Trophoblast cell (in vitro differentiated cells and primary cell): ENCODE measurements at regions not wholly inside any gene's neighbourhood (a gene's known extent, or its start where the extent isn't known, plus 50 kb on each side); places are given as distances from the start of the nearest gene placed in this dataset.

Experiments
- DNase-seq, 2 donors: peaks; one replicate each; pipeline ENCODE4 v3.0.0-alpha.2; 2016
- H2AFZ ChIP-seq: 2 replicates; pipeline ENCODE4 v1.6.1; 2013; ENCODE audit warnings: low read length, moderate library complexity, mild to moderate bottlenecking; ENCODE audit not compliant: insufficient read depth, poor library complexity
- H2AK5ac ChIP-seq: 2 replicates; pipeline ENCODE4 v1.6.1; 2013; ENCODE audit warnings: mild to moderate bottlenecking, low read length
- H2BK120ac ChIP-seq: 2 replicates; pipeline ENCODE4 v1.6.1; 2013; ENCODE audit warnings: low read length, mild to moderate bottlenecking, moderate library complexity; ENCODE audit not compliant: insufficient read depth, poor library complexity
- H2BK12ac ChIP-seq: 2 replicates; pipeline ENCODE4 v1.6.1; 2013; ENCODE audit warnings: mild to moderate bottlenecking, low read length, moderate library complexity
- H2BK5ac ChIP-seq: 2 replicates; pipeline ENCODE4 v1.6.1; 2013; ENCODE audit warnings: low read length, low read depth, moderate library complexity, mild to moderate bottlenecking; ENCODE audit not compliant: poor library complexity
- H3K14ac ChIP-seq: 2 replicates; pipeline ENCODE4 v1.6.1; 2013; ENCODE audit warnings: mild to moderate bottlenecking, low read length
- H3K18ac ChIP-seq: 2 replicates; pipeline ENCODE4 v1.6.1; 2013; ENCODE audit warnings: mild to moderate bottlenecking, low read length
- H3K23ac ChIP-seq: 2 replicates; pipeline ENCODE4 v1.6.1; 2013; ENCODE audit warnings: low read length
- H3K27ac ChIP-seq: 2 replicates; pipeline ENCODE4 v1.5.1; 2013; ENCODE audit warnings: low read depth, mild to moderate bottlenecking, inconsistent platforms, low read length, moderate library complexity
- H3K27me3 ChIP-seq: 2 replicates; pipeline ENCODE4 v1.6.1; 2013; ENCODE audit warnings: inconsistent platforms, mild to moderate bottlenecking, low read length, moderate library complexity; ENCODE audit not compliant: insufficient read depth
- H3K36me3 ChIP-seq, 2 experiments: 1 replicate in 1 of 2; 2 replicates in 1 of 2; pipeline ENCODE4 v1.6.1; 2013; ENCODE audit warnings: low read length in 2 of 2, mild to moderate bottlenecking in 2 of 2, moderate library complexity in 1 of 2; ENCODE audit not compliant: insufficient read depth in 2 of 2, control insufficient read depth in 1 of 2
- H3K4ac ChIP-seq: 2 replicates; pipeline ENCODE4 v1.6.1; 2013; ENCODE audit warnings: low read depth, mild to moderate bottlenecking, low read length, moderate library complexity
- H3K4me1 ChIP-seq, 2 experiments: 1 replicate in 1 of 2; 2 replicates in 1 of 2; pipeline ENCODE4 v1.6.1; 2013; ENCODE audit warnings: low read length in 2 of 2, mild to moderate bottlenecking in 2 of 2, moderate library complexity in 1 of 2; ENCODE audit not compliant: insufficient read depth in 2 of 2, control insufficient read depth in 1 of 2
- H3K4me2 ChIP-seq: 2 replicates; pipeline ENCODE4 v1.6.1; 2013; ENCODE audit warnings: inconsistent platforms, mild to moderate bottlenecking, low read length, moderate library complexity
- H3K4me3 ChIP-seq: 2 replicates; pipeline ENCODE4 v1.5.1; 2013; ENCODE audit warnings: mild to moderate bottlenecking, low read depth, low read length, inconsistent platforms
- H3K79me1 ChIP-seq: one replicate; pipeline ENCODE4 v1.6.1; 2013; ENCODE audit warnings: low read length
- H3K79me2 ChIP-seq: 2 replicates; pipeline ENCODE4 v1.6.1; 2013; ENCODE audit warnings: low read length, mild to moderate bottlenecking; ENCODE audit not compliant: control insufficient read depth, insufficient read depth, poor library complexity
- H3K9ac ChIP-seq: 2 replicates; pipeline ENCODE4 v1.6.1; 2013; ENCODE audit warnings: mild to moderate bottlenecking, low read length
- H3K9me3 ChIP-seq: 2 replicates; pipeline ENCODE4 v1.6.1; 2013; ENCODE audit warnings: low read depth, mild to moderate bottlenecking, control low read depth, inconsistent platforms, low read length; ENCODE audit not compliant: insufficient read depth
- H4K12ac ChIP-seq: 2 replicates; pipeline ENCODE4 v1.6.1; 2013; ENCODE audit warnings: low read depth, mild to moderate bottlenecking, low read length, moderate library complexity
- H4K8ac ChIP-seq: 2 replicates; pipeline ENCODE4 v1.6.1; 2013; ENCODE audit warnings: low read depth, mild to moderate bottlenecking, low read length, moderate library complexity
- H4K91ac ChIP-seq: one replicate; pipeline ENCODE4 v1.6.1; 2013; ENCODE audit warnings: low read depth, mild to moderate bottlenecking, low read length, moderate library complexity
- WGBS: extraction: QIAGEN DNeasy Blood & Tissue Kit; methylation state at CpG from one replicate; pipeline ENCODE4 v1.1.7; 2013; ENCODE audit warnings: missing lambda C conversion rate; ENCODE audit not compliant: insufficient read length, insufficient coverage; ENCODE audit errors: extremely low coverage; 5-methylcytosine and 5-hydroxymethylcytosine counted together

DNA sequence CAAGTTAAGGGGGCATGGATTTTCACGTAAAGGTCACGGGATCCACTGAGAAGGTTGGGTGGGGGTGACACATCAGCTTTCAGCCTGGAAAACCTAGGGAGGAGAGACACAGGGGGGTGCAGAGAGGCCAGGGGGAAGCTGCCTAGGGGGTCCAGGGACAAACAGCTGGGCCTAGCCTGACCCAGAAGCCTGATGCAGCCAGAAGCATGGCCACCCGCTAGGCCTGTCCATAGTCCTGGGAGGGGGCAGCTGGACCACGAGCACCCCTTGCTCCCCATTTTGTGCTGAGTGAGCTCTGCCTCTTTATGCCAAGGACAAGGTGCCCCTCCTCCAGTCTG is 322.7 kb upstream of the RTL1 start:
- no CpG with 5 or more reads among the region's 4 CpGs for WGBS
- Histone ChIP-seq H3K23ac (no peak overlapping the region), H3K79me1 (no peaks in the 10 kb centered on the region), H3K4me3 (no peak overlapping the region), H3K79me2 (no peaks in the 10 kb centered on the region), H2AK5ac (no peak overlapping the region), H4K91ac (no peak overlapping the region), H3K36me3 (no peaks in the 10 kb centered on the region), H3K14ac (no peak overlapping the region), H3K27me3 (no peaks in the 10 kb centered on the region), H3K9me3 (no peaks in the 10 kb centered on the region), H3K4me1 (peaks cover 0 to 1% of the 10 kb centered on the region in 2 experiments), H4K8ac (no peak overlapping the region), H2AFZ (no peak overlapping the region), H2BK5ac (no peak overlapping the region), H3K4ac (no peak overlapping the region), H3K18ac (no peak overlapping the region), H4K12ac (no peak overlapping the region), H3K9ac (no peak overlapping the region), H2BK12ac (no peak overlapping the region), H3K27ac (no peak overlapping the region), H3K4me2 (no peak overlapping the region), H2BK120ac (no peak overlapping the region)
- no peak for DNase-seq

DNA sequence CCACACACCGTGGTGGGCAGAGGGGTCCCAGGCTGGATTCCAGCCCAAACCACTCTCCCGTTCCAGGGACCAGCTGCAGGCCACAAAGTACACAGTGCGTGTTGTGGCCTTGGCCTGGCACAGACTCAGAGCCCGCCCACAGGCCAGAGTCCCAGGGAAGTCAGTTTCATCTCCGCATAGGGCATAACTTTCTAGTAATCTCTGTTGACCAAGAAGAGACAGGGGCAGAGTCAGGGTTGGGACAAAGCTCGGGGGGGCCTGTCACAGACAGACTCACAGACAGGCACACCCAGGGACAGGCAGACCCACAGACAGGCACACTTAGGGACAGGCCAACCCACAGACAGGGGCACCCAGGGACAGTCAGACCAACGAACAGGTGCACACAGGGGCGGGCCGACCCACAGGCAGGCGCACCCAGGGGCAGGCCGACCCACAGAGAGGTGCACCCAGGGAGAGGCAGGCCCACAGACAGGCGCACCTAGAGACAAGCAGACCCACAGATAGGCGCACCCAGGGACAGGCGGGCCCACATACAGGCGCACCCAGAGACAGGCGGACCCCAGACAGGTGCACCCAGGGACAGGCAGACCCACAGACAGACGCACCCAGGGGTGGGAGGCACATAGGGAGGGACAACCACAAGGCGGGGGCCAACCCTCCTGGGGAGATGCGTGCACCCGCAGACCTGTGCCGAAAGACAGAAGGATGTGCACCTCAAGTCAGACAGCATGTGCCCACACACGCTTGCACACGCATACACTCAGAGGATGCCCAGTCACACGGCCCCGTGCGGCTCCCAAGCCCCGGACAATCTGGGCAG is 323.3 kb upstream of the RTL1 start:
- Histone ChIP-seq H4K8ac (no peak overlapping the region), H2AFZ (no peak overlapping the region), H3K4me3 (no peak overlapping the region), H3K4me1 (peaks cover 0 to 1% of the 10 kb centered on the region in 2 experiments), H3K79me2 (no peaks in the 10 kb centered on the region), H3K9me3 (no peaks in the 10 kb centered on the region), H3K18ac (no peak overlapping the region), H2BK120ac (no peak overlapping the region), H3K4me2 (no peak overlapping the region), H3K14ac (no peak overlapping the region), H2BK12ac (no peak overlapping the region), H3K27ac (no peak overlapping the region), H3K9ac (no peak overlapping the region), H3K23ac (no peak overlapping the region), H2BK5ac (no peak overlapping the region), H2AK5ac (no peak overlapping the region), H3K4ac (no peak overlapping the region), H3K79me1 (no peaks in the 10 kb centered on the region), H4K12ac (no peak overlapping the region), H3K36me3 (no peaks in the 10 kb centered on the region), H3K27me3 (no peaks in the 10 kb centered on the region), H4K91ac (no peak overlapping the region)
- no CpG with 5 or more reads among the region's 27 CpGs for WGBS
- no peak for DNase-seq

GRCh38 chr14:101227611-101228594 is 324.4 kb upstream of the RTL1 start:
- H2BK12ac ChIP-seq: no peak overlapping the region
- H2AK5ac ChIP-seq: no peak overlapping the region
- no peaks in the 10 kb centered on the region for H3K79me2 ChIP-seq
- H3K4me2 ChIP-seq: no peak overlapping the region
- WGBS: no CpG with 5 or more reads among the region's 41 CpGs
- no peaks in the 10 kb centered on the region for H3K79me1 ChIP-seq
- no peak overlapping the region for H4K12ac ChIP-seq
- H3K18ac ChIP-seq: no peak overlapping the region
- H4K91ac ChIP-seq: no peak overlapping the region
- H3K9ac ChIP-seq: no peak overlapping the region
- no peak overlapping the region for H4K8ac ChIP-seq
- no peak overlapping the region for H3K4ac ChIP-seq
- H3K4me1 ChIP-seq: peaks cover 1 to 2% of the 10 kb centered on the region in 2 experiments
- no peaks in the 10 kb centered on the region for H3K9me3 ChIP-seq
- H3K4me3 ChIP-seq: no peak overlapping the region
- no peak overlapping the region for H3K14ac ChIP-seq
- H2BK120ac ChIP-seq: no peak overlapping the region
- H3K23ac ChIP-seq: no peak overlapping the region
- H2BK5ac ChIP-seq: no peak overlapping the region
- H3K36me3 ChIP-seq: no peaks in the 10 kb centered on the region
- no peak overlapping the region for H3K27ac ChIP-seq
- peak in 1 of 2 donors; percentile 26 for DNase-seq
- no peaks in the 10 kb centered on the region for H3K27me3 ChIP-seq
- no peak overlapping the region for H2AFZ ChIP-seq

DNA sequence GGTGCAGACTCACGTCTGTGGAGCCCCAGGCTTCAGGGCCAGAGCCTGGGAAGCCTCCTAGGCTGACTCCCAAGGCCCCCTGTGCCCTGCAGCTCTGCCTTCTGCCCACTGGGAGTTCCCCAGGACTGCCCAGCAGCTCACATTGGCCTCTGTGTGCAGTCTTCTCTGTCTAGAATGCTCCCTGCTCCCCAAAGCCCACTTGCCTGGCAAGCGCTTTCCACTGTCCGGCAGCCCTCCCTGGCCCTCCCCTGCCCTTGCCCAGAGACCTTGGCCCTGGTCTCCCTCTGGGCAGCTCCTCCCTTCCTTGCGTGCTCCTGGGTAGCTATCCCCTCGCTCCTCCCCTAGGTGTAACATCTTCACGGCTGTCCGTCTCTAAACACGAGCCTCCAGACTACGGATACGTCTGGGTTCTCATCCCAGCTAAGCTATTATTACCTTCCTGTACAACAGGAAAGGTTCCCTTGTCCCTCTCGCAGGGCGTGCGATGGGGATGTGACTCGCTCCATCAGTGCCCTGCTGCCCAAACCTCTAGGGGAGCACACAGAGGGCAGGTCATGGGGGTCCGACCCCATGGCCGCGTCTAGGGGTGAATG is 325.5 kb upstream of the RTL1 start:
- no peaks in the 10 kb centered on the region for H3K36me3 ChIP-seq
- no peaks in the 10 kb centered on the region for H3K9me3 ChIP-seq
- no peak overlapping the region for H2BK5ac ChIP-seq
- H3K18ac ChIP-seq: no peak overlapping the region
- H3K4ac ChIP-seq: no peak overlapping the region
- H2AFZ ChIP-seq: no peak overlapping the region
- no peak overlapping the region for H2BK120ac ChIP-seq
- no peaks in the 10 kb centered on the region for H3K79me2 ChIP-seq
- H3K4me1 ChIP-seq: peaks cover 0 to 4% of the 10 kb centered on the region in 2 experiments
- no peak overlapping the region for H3K14ac ChIP-seq
- no peaks in the 10 kb centered on the region for H3K79me1 ChIP-seq
- no peak overlapping the region for H3K9ac ChIP-seq
- H4K91ac ChIP-seq: no peak overlapping the region
- WGBS: no CpG with 5 or more reads among the region's 17 CpGs
- no peak overlapping the region for H3K4me3 ChIP-seq
- no peak overlapping the region for H4K12ac ChIP-seq
- no peak overlapping the region for H2BK12ac ChIP-seq
- no peaks in the 10 kb centered on the region for H3K27me3 ChIP-seq
- no peak overlapping the region for H2AK5ac ChIP-seq
- no peak overlapping the region for H3K27ac ChIP-seq
- no peak overlapping the region for H4K8ac ChIP-seq
- no peak overlapping the region for H3K23ac ChIP-seq
- no peak overlapping the region for H3K4me2 ChIP-seq
- DNase-seq: no peak
